OCI-LY7 (cell line): ENCODE measurements at regions not wholly inside any gene's neighbourhood (a gene's known extent, or its start where the extent isn't known, plus 50 kb on each side); places are given as distances from the start of the nearest gene placed in this dataset.

ENCODE experiments used
- BruUV-seq: library from RNA; stranded (reverse); fragments of 400-500 nt; replicated peaks from 2 replicates; lab custom pipeline; 2021; lab: Mats Ljungman, UMichigan
- CTCF ChIA-PET: fragments of 300-600 bp; sonication (Branson Sonifier 250); formaldehyde crosslinking; loops from one replicate; lab custom pipeline; 2022; ENCODE audit warnings: antibody characterized with exemption; ENCODE audit not compliant: unreplicated experiment; lab: Charles Lee
- POLR2A ChIA-PET: fragments of 300-600 bp; sonication (Branson Sonifier 250); formaldehyde crosslinking; loops from one replicate; lab custom pipeline; 2022; ENCODE audit warnings: antibody characterized with exemption; lab: Charles Lee
- DNase-seq: peaks from one replicate; pipeline ENCODE4 v3.0.0-alpha.2; 2015; ENCODE audit warnings: low spot score
- H2AFZ ChIP-seq: fragments of 200-600 bp; sonication (generic), shearing (Covaris generic); 2 replicates; pipeline ENCODE4 v1.6.1; 2014; ENCODE audit warnings: mild to moderate bottlenecking, antibody characterized with exemption, low read length, moderate library complexity
- H3K27ac ChIP-seq: fragments of 200-600 bp; sonication (generic); 2 replicates; pipeline ENCODE4 v1.5.1; 2014; ENCODE audit warnings: mixed run types, low read depth, mild to moderate bottlenecking, moderate library complexity, low read length, inconsistent platforms; ENCODE audit not compliant: poor library complexity, severe bottlenecking
- H3K36me3 ChIP-seq: fragments of 200-600 bp; sonication (generic); 2 replicates; pipeline ENCODE4 v1.6.1; 2014; ENCODE audit warnings: mild to moderate bottlenecking, antibody characterized with exemption, low read length, moderate library complexity, mixed read lengths; ENCODE audit not compliant: insufficient read depth
- H3K4me1 ChIP-seq: fragments of 200-600 bp; sonication (generic); 2 replicates; pipeline ENCODE4 v1.5.1; 2014; ENCODE audit warnings: mild to moderate bottlenecking, low read length; ENCODE audit not compliant: insufficient read depth, poor library complexity, severe bottlenecking
- H3K4me2 ChIP-seq: fragments of 200-600 bp; sonication (generic); 2 replicates; pipeline ENCODE4 v1.6.1; 2014; ENCODE audit warnings: mild to moderate bottlenecking, low read length
- H3K4me3 ChIP-seq: fragments of 200-600 bp; sonication (generic); 2 replicates; pipeline ENCODE4 v1.5.1; 2014; ENCODE audit warnings: mild to moderate bottlenecking, low read depth, low read length; ENCODE audit not compliant: poor library complexity, severe bottlenecking
- H3K79me2 ChIP-seq: fragments of 200-600 bp; sonication (generic); 2 replicates; pipeline ENCODE4 v1.6.1; 2016; ENCODE audit warnings: low read depth, mild to moderate bottlenecking, low read length, moderate library complexity, mixed read lengths; ENCODE audit not compliant: insufficient read depth
- H3K9me2 ChIP-seq: fragments of 200-600 bp; sonication (generic); 2 replicates; pipeline ENCODE4 v1.6.1; 2016; ENCODE audit warnings: mild to moderate bottlenecking, low read length, mixed read lengths; ENCODE audit not compliant: insufficient read depth
- H3K9me3 ChIP-seq: fragments of 200-600 bp; sonication (generic); 2 replicates; pipeline ENCODE4 v1.6.1; 2014; ENCODE audit warnings: mild to moderate bottlenecking, mixed run types, low read length, mixed read lengths
- H4K20me1 ChIP-seq: fragments of 200-600 bp; sonication (generic); 2 replicates; pipeline ENCODE4 v1.6.1; 2014; ENCODE audit warnings: mild to moderate bottlenecking, antibody characterized with exemption, low read length, moderate library complexity, mixed read lengths; ENCODE audit not compliant: insufficient read depth
- CTCF ChIP-seq: fragments of 200-600 bp; sonication (generic); conservative IDR thresholded peaks from 2 replicates; pipeline ENCODE4 v1.5.1; 2014; ENCODE audit warnings: mild to moderate bottlenecking, antibody characterized with exemption, low read length, moderate library complexity, mixed read lengths
- EZH2phosphoT487 ChIP-seq: fragments of 200-600 bp; sonication (generic); IDR thresholded peaks from 2 replicates; pipeline ENCODE4 v1.6.1; 2018; ENCODE audit warnings: low read depth, borderline replicate concordance, mild to moderate bottlenecking, mixed run types, antibody characterized with exemption, low read length, moderate library complexity, mixed read lengths
- intact Hi-C: fragments of 100-400 bp; cut with micrococcal nuclease; formaldehyde crosslinking; loops from one replicate; pipeline ENCODE4 v1.10.0; 2022; ENCODE audit not compliant: unreplicated experiment

GRCh38 chr4:182144626-182145333 is 98.4 kb upstream of the TENM3 start:
- CTCF ChIA-PET: no interaction called here
- intact Hi-C loops: no loop called here
- Histone ChIP-seq H4K20me1 (no peaks in the 10 kb centered on the region), H3K4me2 (no peak overlapping the region), H3K79me2 (no peaks in the 10 kb centered on the region), H3K4me1 (no peaks in the 10 kb centered on the region), H3K4me3 (no peak overlapping the region), H3K36me3 (no peaks in the 10 kb centered on the region), H3K9me2 (no peaks in the 10 kb centered on the region), H3K9me3 (no peaks in the 10 kb centered on the region), H2AFZ (no peak overlapping the region), H3K27ac (no peak overlapping the region)
- POLR2A ChIA-PET: no interaction called here
- TF ChIP-seq EZH2phosphoT487: no peak
- TF ChIP-seq CTCF: no peak
- DNase-seq: no peak
- BruUV-seq: no TSS peak

GRCh38 chr4:182145334-182145905 is 97.8 kb upstream of the TENM3 start:
- ChIA-PET POLR2A (no interaction called here), CTCF (no interaction called here)
- H3K4me3 ChIP-seq: no peak overlapping the region
- H2AFZ ChIP-seq: no peak overlapping the region
- no peaks in the 10 kb centered on the region for H3K36me3 ChIP-seq
- no peak for DNase-seq
- no peak overlapping the region for H3K27ac ChIP-seq
- no peaks in the 10 kb centered on the region for H3K4me1 ChIP-seq
- H3K9me2 ChIP-seq: no peaks in the 10 kb centered on the region
- BruUV-seq: no TSS peak
- no peaks in the 10 kb centered on the region for H4K20me1 ChIP-seq
- intact Hi-C loops: no loop called here
- H3K4me2 ChIP-seq: no peak overlapping the region
- no peak for TF ChIP-seq EZH2phosphoT487
- no peak for TF ChIP-seq CTCF
- no peaks in the 10 kb centered on the region for H3K9me3 ChIP-seq
- no peaks in the 10 kb centered on the region for H3K79me2 ChIP-seq

- H3K4me1 ChIP-seq: no peaks in the 10 kb centered on the region
- H2AFZ ChIP-seq: no peak overlapping the region
- H4K20me1 ChIP-seq: no peaks in the 10 kb centered on the region
- no peak overlapping the region for H3K4me3 ChIP-seq
- H3K27ac ChIP-seq: no peak overlapping the region
- DNase-seq: no peak
- H3K9me3 ChIP-seq: no peaks in the 10 kb centered on the region
- intact Hi-C loops: no loop called here
- no peak for TF ChIP-seq CTCF
- TF ChIP-seq EZH2phosphoT487: no peak
- no peaks in the 10 kb centered on the region for H3K36me3 ChIP-seq
- BruUV-seq: no TSS peak
- H3K79me2 ChIP-seq: no peaks in the 10 kb centered on the region
- ChIA-PET CTCF (no interaction called here), POLR2A (interaction anchor here (0.6 kb wide), 2 partner anchors 12 to 234 kb away, joined by 3 to 9 read pairs; no protein-coding TSS in a partner anchor)
- no peaks in the 10 kb centered on the region for H3K9me2 ChIP-seq
- H3K4me2 ChIP-seq: no peak overlapping the region
Observed at GRCh38 chr4:182147391-182147790, 95.8 kb upstream of the TENM3 start.
